Stomach (tissue), 8 donors: ENCODE measurements at regions not wholly inside any gene's neighbourhood (a gene's known extent, or its start where the extent isn't known, plus 50 kb on each side); places are given as distances from the start of the nearest gene placed in this dataset.

Source experiments
- DNase-seq, 2 donors: peaks; one replicate each; pipeline versions ENCODE4 v3.0.0 to v3.0.0-alpha.2; 2013 to 2019
- H3K27ac ChIP-seq, 5 donors: fragments of 200-600 bp in 4 of 5; sonication (generic) in 4 of 5; one replicate each; pipeline ENCODE4 v1.5.1; 2013 to 2019; ENCODE audit warnings: mild to moderate bottlenecking in 1 of 5, moderate library complexity in 1 of 5
- H3K27me3 ChIP-seq, 3 donors: fragments of 200-600 bp; sonication (generic); one replicate each; pipeline ENCODE4 v1.5.1; 2017 to 2019; ENCODE audit warnings: mixed run types in 1 of 3
- H3K36me3 ChIP-seq, 4 donors: fragments of 200-600 bp; sonication (generic); 1 replicate in 3 of 4; 2 replicates in 1 of 4; pipeline ENCODE4 v1.5.1; 2016 to 2019
- H3K4me1 ChIP-seq, 4 donors: fragments of 200-600 bp; sonication (generic); one replicate each; pipeline ENCODE4 v1.5.1; 2016 to 2019
- H3K4me3 ChIP-seq, 4 donors: fragments of 200-600 bp; sonication (generic) in 3 of 4; one replicate each; pipeline ENCODE4 v1.5.1; 2016 to 2019; ENCODE audit warnings: mild to moderate bottlenecking in 1 of 4
- H3K9me3 ChIP-seq, 4 donors: fragments of 200-600 bp; sonication (generic); one replicate each; pipeline ENCODE4 v1.5.1; 2016 to 2019
- EP300 ChIP-seq: sonication (generic); formaldehyde crosslinking; IDR thresholded peaks from one replicate; pipeline ENCODE4 v1.6.1; 2017; ENCODE audit warnings: antibody characterized with exemption
- POLR2A ChIP-seq, 4 donors: fragments of 450-650 bp; IDR thresholded peaks; one replicate each; pipeline ENCODE4 v1.6.1; 2016; ENCODE audit warnings: antibody characterized with exemption in 4 of 4, control low read depth in 2 of 4, mild to moderate bottlenecking in 1 of 4, moderate library complexity in 1 of 4
- POLR2AphosphoS5 ChIP-seq, 3 donors: sonication (generic); formaldehyde crosslinking; IDR thresholded peaks; one replicate each; pipeline ENCODE4 v1.6.1; 2016; ENCODE audit warnings: antibody characterized with exemption in 3 of 3
- WGBS, 5 donors: extraction: QIAGEN DNeasy Blood & Tissue Kit in 3 of 5; methylation state at CpG; one replicate each; pipeline versions ENCODE4 v1.1.5 to v1.1.7; 2013 to 2018; 5-methylcytosine and 5-hydroxymethylcytosine counted together
- intact Hi-C: fragments of 100-400 bp; cut with DNase I; formaldehyde crosslinking; loops from one replicate; pipeline ENCODE4 v1.15.1; 2023; ENCODE audit warnings: low total_unique reads
- TF ChIP-seq, protein P1 (sequence below), 7 experiments: fragments of 450-650 bp in 4 of 7; fragments of 200-600 bp in 3 of 7; sonication (generic) in 3 of 7; IDR thresholded peaks; one replicate each; pipeline ENCODE4 v1.5.1; 2016 to 2019; ENCODE audit warnings: antibody characterized with exemption in 7 of 7, control low read depth in 2 of 7, mild to moderate bottlenecking in 1 of 7
- donor health status: healthy with polysubstance abuse.
- donor health status: Bipolar disorder and iron deficiency.
- donor health status: healthy.

DNA sequence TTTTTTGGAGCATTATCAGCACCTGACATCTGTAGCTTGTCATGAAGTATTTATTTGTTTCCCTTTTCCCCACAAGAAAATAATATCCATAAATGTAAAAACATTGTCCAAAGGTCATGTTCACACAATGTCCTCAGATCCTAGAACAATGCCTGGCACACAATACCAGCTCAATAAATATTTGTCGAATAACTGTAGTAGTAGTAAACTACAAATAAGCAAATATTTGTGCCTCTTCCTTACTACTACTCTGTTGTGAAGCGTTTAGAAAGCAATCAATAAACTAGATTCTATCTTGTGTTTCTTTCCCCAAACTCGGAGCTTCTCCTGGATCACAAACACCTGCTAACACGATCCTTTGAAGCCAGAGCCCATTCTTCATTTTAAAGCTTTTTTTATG lies 459.6 kb upstream of the NECTIN3 start:
- intact Hi-C loops, result no loop called here
- no peaks in the 10 kb centered on the region for H3K27me3 ChIP-seq
- H3K4me3 ChIP-seq, result no peak overlapping the region
- no peaks in the 10 kb centered on the region for H3K9me3 ChIP-seq
- H3K36me3 ChIP-seq, result no peaks in the 10 kb centered on the region
- DNase-seq, result no peak
- H3K27ac ChIP-seq, result no peak overlapping the region
- H3K4me1 ChIP-seq, result no peaks in the 10 kb centered on the region
- WGBS, 5 donors, result 63 to 74% (median 67%) methylated on average over 4 of the region's 4 CpGs
- no peak for TF ChIP-seq POLR2A (IDR thresholded peaks at IDR 0.05)
- TF ChIP-seq POLR2AphosphoS5 (IDR thresholded peaks at IDR 0.05), result no peak
- TF ChIP-seq EP300, result no peak
- TF ChIP-seq, protein P1, sequence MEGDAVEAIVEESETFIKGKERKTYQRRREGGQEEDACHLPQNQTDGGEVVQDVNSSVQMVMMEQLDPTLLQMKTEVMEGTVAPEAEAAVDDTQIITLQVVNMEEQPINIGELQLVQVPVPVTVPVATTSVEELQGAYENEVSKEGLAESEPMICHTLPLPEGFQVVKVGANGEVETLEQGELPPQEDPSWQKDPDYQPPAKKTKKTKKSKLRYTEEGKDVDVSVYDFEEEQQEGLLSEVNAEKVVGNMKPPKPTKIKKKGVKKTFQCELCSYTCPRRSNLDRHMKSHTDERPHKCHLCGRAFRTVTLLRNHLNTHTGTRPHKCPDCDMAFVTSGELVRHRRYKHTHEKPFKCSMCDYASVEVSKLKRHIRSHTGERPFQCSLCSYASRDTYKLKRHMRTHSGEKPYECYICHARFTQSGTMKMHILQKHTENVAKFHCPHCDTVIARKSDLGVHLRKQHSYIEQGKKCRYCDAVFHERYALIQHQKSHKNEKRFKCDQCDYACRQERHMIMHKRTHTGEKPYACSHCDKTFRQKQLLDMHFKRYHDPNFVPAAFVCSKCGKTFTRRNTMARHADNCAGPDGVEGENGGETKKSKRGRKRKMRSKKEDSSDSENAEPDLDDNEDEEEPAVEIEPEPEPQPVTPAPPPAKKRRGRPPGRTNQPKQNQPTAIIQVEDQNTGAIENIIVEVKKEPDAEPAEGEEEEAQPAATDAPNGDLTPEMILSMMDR (IDR thresholded peaks at IDR 0.05), result no peak

DNA sequence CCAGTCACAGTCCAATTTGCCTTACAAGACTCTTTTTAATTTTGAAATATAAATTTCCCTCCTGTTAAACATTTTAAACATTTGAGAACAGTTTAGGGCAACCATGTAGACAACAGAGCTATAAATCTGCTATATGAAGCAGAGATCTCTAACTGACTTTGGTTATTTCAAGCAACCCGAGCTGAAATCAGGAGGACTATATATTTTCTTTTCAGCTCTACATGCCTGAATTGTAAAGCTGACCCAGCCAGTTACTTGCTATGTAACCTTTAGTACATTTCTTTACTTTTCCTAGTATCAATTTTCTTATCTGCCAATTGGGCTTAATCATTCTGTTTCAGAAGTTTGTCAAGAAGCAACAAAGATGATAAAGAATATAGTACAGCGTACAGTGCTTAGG lies 457.4 kb upstream of the NECTIN3 start:
- Histone ChIP-seq H3K4me3 (no peak overlapping the region), H3K4me1 (peaks cover 0 to 7% (median 0%) of the 10 kb centered on the region in 4 donors), H3K27me3 (no peaks in the 10 kb centered on the region), H3K9me3 (no peaks in the 10 kb centered on the region), H3K27ac (no peak overlapping the region), H3K36me3 (no peaks in the 10 kb centered on the region)
- intact Hi-C loops, result no loop called here
- no peak for DNase-seq
- TF ChIP-seq POLR2AphosphoS5 (IDR thresholded peaks at IDR 0.05) (no peak), EP300 (no peak), POLR2A (IDR thresholded peaks at IDR 0.05) (no peak)
- TF ChIP-seq, protein P1 (IDR thresholded peaks at IDR 0.05), result no peak
- 25 to 57% (median 42%) methylated on average over 2 of the region's 2 CpGs for WGBS, 5 donors

DNA sequence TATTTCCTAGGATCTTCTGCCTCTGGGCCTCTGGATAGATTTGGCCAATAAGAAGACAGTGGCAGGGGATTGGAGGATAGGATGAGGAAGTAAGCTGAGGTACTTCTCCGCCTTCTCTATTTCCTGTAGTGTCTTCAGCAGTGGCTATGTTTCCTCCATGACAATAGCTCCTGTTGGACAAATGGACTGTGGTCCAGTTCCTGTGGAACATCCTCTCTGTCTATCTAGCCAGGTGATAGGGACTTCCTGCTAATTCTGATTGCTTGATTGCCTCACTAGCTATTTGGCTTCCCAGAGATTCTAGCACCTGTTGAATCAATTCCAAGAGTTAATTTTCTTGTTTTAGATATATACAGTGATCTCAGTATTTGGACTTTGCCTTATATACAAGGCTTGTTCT lies 456.2 kb upstream of the NECTIN3 start:
- H3K9me3 ChIP-seq, result no peaks in the 10 kb centered on the region
- H3K36me3 ChIP-seq, result no peaks in the 10 kb centered on the region
- TF ChIP-seq POLR2AphosphoS5 (IDR thresholded peaks at IDR 0.05) (no peak), POLR2A (IDR thresholded peaks at IDR 0.05) (no peak), EP300 (no peak)
- TF ChIP-seq, protein P1 (IDR thresholded peaks at IDR 0.05), result no peak
- WGBS, 5 donors, result 91 to 100% (median 96%) methylated on average over 1 of the region's 1 CpG
- peaks cover 0 to 7% (median 0%) of the 10 kb centered on the region in 4 donors for H3K4me1 ChIP-seq
- no peaks in the 10 kb centered on the region for H3K27me3 ChIP-seq
- H3K27ac ChIP-seq, result no peak overlapping the region
- DNase-seq, result no peak
- H3K4me3 ChIP-seq, result no peak overlapping the region
- intact Hi-C loops, result no loop called here

DNA sequence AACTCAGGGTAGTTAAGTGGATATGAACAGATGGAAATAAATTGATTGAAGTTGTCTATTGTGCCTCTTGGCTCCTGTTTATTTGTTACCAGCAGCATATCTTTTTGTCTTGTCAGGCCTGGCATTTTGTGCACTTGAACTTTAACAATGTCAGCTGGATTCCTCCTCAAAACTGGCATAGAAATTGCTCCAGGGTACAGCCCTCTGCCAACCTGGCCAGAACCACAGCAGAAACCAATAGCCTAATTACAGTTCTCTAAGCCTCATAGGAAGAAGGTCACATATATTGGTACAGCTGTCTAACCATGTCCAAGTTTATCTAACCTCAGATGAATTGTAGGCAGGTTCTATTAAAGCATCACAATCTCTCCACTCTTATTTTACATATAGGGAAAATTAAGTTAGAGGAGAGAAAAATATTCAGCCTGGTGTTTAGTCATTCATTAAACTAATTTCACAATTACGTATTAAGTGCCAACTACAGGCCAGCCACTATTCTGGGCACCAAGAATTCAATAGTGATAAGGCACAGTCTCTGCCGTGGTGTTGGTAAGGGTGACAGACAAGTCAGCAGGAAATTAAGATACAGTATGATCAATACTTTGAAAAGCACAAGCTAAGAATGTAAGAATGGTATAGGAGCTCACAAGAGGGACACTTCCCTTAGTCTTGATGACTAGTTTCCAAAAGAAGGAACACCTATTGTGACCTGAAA lies 452.9 kb upstream of the NECTIN3 start:
- DNase-seq, result no peak
- Histone ChIP-seq H3K9me3 (no peaks in the 10 kb centered on the region), H3K4me1 (peaks cover 0 to 7% (median 0%) of the 10 kb centered on the region in 4 donors), H3K4me3 (no peak overlapping the region), H3K27me3 (no peaks in the 10 kb centered on the region), H3K27ac (peak overlapping the region in 1 of 5 donors; percentile 16), H3K36me3 (no peaks in the 10 kb centered on the region)
- intact Hi-C loops, result no loop called here
- WGBS, 5 donors, result 34 to 57% (median 52%) methylated on average over 2 of the region's 2 CpGs
- TF ChIP-seq, protein P1 (IDR thresholded peaks at IDR 0.05), result no peak
- TF ChIP-seq POLR2AphosphoS5 (IDR thresholded peaks at IDR 0.05) (no peak), EP300 (no peak), POLR2A (IDR thresholded peaks at IDR 0.05) (no peak)
